ENCODE measurements at regions not wholly inside any gene's neighbourhood (a gene's known extent, or its start where the extent isn't known, plus 50 kb on each side); places are given as distances from the start of the nearest gene placed in this dataset.

DNA sequence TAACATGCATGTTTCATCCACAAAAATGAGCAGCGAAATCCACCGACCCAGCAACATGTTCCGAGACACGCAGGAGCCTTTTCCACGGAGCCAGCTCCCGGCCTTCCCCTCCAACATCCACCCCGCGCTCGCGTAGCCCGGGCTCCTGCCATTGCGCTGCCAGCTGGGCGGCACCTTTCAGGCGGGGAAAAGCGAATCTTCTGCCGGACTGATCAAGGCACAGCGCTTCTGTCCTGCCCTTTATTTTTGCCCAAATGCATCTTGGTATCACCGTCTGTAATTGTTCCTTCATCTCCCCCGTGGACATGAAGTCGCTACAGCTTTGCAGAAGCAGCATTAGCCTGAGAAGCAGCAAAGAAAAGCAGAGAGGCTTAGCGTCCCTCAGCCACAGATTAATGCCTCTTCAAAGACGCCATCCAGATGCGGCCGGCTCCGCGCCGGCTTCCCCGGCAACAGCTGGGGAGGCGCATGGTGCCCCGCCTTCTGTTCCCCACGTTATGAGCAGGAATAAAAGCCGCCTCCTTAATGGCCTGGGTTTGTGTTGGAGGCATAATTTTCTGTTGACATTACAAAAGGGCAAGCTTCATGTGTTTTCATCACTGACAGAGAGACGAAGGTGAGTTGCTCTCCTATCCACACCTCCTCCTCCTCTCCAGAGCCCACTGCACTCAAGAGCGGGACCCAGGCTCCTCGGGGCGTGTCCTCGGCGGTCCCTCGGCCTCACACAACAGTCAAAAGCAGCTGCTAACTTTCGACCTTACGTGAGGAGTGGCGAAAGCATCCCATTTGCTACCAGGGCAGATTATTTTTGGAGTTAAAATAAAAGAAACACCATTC is 122.1 kb upstream of the SALL3 start:
- TF ChIP-seq CTCF (IDR thresholded peaks at IDR 0.05) = no peak
- no peak for TF ChIP-seq POLR2A (IDR thresholded peaks at IDR 0.05)

Data from heart left ventricle (tissue), 13 donors.